Thymus (tissue), 11 donors: ENCODE measurements at regions not wholly inside any gene's neighbourhood (a gene's known extent, or its start where the extent isn't known, plus 50 kb on each side); places are given as distances from the start of the nearest gene placed in this dataset.

Experiments used
- DNase-seq, 9 donors: peaks; one replicate each; pipeline ENCODE4 v3.0.0-alpha.2; 2013; ENCODE audit warnings: low spot score in 9 of 9, low read depth in 6 of 9, missing footprints in 1 of 9
- H3K27ac ChIP-seq, 2 donors: one replicate each; pipeline ENCODE4 v1.5.1; 2013; ENCODE audit warnings: control low read depth in 1 of 2, low read depth in 1 of 2, low read length in 1 of 2, mild to moderate bottlenecking in 1 of 2, moderate library complexity in 1 of 2
- H3K27me3 ChIP-seq, 2 donors: one replicate each; pipeline ENCODE4 v1.5.1; 2013; ENCODE audit warnings: low read length in 1 of 2; ENCODE audit not compliant: control insufficient read depth in 2 of 2, insufficient read depth in 1 of 2
- H3K36me3 ChIP-seq, 2 donors: one replicate each; pipeline ENCODE4 v1.5.1; 2013; ENCODE audit warnings: low read length in 1 of 2, mild to moderate bottlenecking in 1 of 2, moderate library complexity in 1 of 2; ENCODE audit not compliant: control insufficient read depth in 2 of 2, insufficient read depth in 2 of 2
- H3K4me1 ChIP-seq, 2 donors: one replicate each; pipeline ENCODE4 v1.5.1; 2013; ENCODE audit warnings: low read length in 2 of 2; ENCODE audit not compliant: control insufficient read depth in 2 of 2, insufficient read depth in 2 of 2
- H3K4me3 ChIP-seq, 2 donors: one replicate each; pipeline ENCODE4 v1.5.1; 2013; ENCODE audit warnings: low read length in 2 of 2, control low read depth in 1 of 2, mild to moderate bottlenecking in 1 of 2
- H3K9me3 ChIP-seq, 2 donors: one replicate each; pipeline ENCODE4 v1.5.1; 2013; ENCODE audit warnings: low read length in 1 of 2, mild to moderate bottlenecking in 1 of 2; ENCODE audit not compliant: control insufficient read depth in 2 of 2, insufficient read depth in 1 of 2
- WGBS: extraction: QIAGEN DNeasy Blood & Tissue Kit; methylation state at CpG from one replicate; pipeline ENCODE4 v1.1.7; 2013; 5-methylcytosine and 5-hydroxymethylcytosine counted together
- donor health status: healthy.

DNA sequence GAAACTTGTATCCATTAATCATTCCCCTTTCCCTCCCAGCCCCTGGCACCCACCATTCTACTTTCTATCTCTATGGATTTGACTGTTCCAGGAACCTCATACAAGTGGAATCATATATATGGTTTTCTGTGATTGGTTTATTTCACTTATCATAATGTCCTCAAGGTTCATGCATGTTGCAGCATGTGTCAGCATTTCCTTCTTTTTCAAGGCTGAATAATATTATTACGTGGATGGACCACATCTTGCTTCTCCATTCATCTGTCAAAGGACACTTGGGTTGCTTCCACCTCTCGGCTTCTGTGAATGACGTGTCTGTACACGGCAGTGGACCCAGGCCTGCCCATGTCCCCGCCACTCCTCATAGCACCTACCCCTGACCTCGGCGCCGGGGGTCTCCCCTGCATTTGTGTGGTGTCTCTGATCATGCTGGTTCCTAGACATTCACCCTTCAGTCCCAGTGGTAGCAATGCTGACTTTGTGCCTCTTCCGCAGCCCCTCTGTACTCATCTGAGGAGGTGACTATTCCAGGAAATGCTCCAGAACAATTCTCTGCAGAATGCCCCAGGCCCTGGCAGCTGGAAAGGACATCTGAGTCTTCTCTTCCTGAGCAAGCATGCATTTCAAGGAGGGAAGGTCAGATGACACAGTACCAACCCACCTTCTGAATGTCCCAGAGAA lies 136.9 kb downstream of the PSMG1 start:
- no peak overlapping the region for H3K27ac ChIP-seq
- 96% methylated on average over 9 of the region's 9 CpGs for WGBS

DNA sequence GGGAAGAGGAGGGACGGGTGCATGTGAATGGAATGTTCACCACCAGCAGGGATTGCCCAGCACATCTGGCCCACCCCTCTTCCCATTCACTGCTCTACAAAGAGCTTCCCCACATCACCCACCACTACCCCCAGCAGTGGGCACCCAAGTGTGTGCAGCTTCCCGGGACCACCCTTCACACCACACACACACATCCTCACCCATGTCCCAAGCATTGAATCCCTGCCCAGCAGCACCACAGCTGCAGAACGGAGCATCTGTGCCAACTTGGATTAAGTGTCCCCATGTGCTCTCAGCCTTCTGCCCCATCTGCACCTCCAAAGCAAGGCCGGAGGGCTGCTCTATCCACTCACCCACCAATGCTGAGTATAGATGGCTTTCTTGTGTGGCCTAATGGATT lies 141.4 kb downstream of the PSMG1 start:
- Histone ChIP-seq H3K4me3 (no peak overlapping the region), H3K36me3 (no peaks in the 10 kb centered on the region), H3K27me3 (no peaks in the 10 kb centered on the region), H3K4me1 (peaks cover 2 to 15% of the 10 kb centered on the region in 2 donors), H3K27ac (no peak overlapping the region), H3K9me3 (no peaks in the 10 kb centered on the region)
- WGBS: 97% methylated on average over 4 of the region's 4 CpGs
- DNase-seq: no peak

More for the DNA sequence above, 136.9 kb downstream of the PSMG1 start:
- peaks cover 0 to 3% of the 10 kb centered on the region in 2 donors for H3K4me1 ChIP-seq
- H3K27me3 ChIP-seq: no peaks in the 10 kb centered on the region
- no peak overlapping the region for H3K4me3 ChIP-seq
- no peaks in the 10 kb centered on the region for H3K36me3 ChIP-seq
- no peak for DNase-seq
- H3K9me3 ChIP-seq: no peaks in the 10 kb centered on the region

DNA sequence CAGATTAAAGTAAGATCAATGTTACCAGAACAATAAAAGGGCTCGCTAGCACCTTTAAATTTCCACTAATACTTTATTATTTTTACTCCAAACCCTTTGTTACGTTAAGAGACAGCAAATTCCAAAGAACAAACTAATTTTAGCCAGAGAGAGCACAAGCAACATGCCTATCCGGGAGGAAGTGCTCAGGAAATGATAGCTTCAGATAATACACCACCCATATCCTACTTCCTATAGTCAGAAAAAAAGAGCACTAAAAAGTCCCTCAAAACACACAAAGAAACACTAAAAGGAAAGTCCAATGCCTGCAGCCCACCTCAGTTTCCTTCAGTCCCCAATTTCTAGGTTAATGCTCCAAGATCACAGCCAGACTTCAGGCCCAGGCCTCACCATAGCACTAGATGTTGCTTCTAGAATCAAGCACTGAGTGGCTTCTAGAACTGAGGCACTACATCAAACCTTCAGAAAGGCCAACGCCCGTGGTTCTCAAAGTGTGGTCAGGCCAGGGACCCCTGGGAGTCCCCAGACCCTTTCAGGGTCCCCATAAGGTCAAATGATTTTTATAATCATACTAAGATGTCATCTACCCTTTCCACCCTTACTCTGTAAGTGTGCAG lies 142.6 kb downstream of the PSMG1 start:
- Histone ChIP-seq H3K27me3 (no peaks in the 10 kb centered on the region), H3K4me1 (peaks cover 2 to 24% of the 10 kb centered on the region in 2 donors), H3K27ac (peak overlapping the region in 1 of 2 donors; percentile 53), H3K36me3 (no peaks in the 10 kb centered on the region), H3K4me3 (no peak overlapping the region), H3K9me3 (no peaks in the 10 kb centered on the region)
- 56% methylated on average over 5 of the region's 5 CpGs for WGBS
- peak in 1 of 9 donors; percentile 25 for DNase-seq

DNA sequence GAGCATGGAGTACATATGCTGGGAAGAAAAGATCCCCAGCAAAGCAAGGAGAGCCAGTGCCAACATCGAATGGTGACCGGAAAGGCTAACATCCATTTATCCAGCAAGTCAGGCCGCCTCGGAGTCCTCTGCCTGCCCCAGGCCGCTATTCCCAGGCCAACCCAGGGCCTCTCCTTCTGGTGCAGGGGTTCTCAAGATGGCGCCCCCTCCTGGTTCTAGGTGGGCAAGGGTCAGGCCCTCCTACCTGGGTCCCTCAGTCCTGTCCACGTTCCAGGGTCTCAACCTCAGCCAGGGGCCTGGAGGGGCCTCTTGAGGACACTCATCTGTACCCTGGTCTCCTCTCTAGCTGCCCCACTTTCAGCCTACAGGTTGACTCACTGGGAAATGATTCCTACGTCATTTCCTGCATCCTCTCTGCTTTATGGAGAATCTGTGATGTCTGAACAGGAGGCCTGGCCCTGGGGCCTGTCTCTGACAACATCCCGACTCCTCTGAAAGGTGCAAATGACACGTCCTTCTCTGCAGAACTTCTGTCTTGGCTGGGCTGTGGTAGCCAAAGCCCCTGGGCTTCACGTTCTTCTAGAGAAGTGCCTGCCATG lies 145.3 kb downstream of the PSMG1 start:
- H3K4me3 ChIP-seq: no peak overlapping the region
- H3K27ac ChIP-seq: no peak overlapping the region
- no peaks in the 10 kb centered on the region for H3K36me3 ChIP-seq
- WGBS: 97% methylated on average over 11 of the region's 11 CpGs
- H3K4me1 ChIP-seq: peaks cover 11 to 43% of the 10 kb centered on the region in 2 donors
- DNase-seq: no peak
- H3K27me3 ChIP-seq: no peaks in the 10 kb centered on the region
- peaks cover 0 to 4% of the 10 kb centered on the region in 2 donors for H3K9me3 ChIP-seq

DNA sequence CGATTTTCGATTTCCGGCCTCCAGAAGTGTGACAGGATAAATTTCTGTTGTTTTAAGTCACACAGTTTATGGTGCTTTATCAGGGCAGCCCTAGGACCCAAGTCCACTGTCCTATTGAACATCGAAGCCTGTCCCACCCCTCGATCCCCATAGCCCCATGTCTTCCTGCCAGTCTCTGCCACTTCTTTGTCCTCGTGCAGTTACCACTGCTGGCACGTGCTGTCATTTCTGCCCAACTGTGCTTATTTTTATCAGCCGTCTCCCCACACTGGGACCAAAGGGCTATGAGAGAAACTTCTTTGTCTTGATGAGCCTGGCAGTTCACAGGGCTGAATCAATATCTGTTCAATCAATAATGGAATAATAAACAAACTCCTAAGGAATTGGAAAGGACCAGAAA lies 146.7 kb downstream of the PSMG1 start:
- WGBS: 84% methylated on average over 8 of the region's 8 CpGs
- no peak overlapping the region for H3K4me3 ChIP-seq
- H3K27ac ChIP-seq: no peak overlapping the region
- no peak for DNase-seq
- H3K9me3 ChIP-seq: peaks cover 0 to 4% of the 10 kb centered on the region in 2 donors
- peaks cover 11 to 43% of the 10 kb centered on the region in 2 donors for H3K4me1 ChIP-seq
- H3K36me3 ChIP-seq: no peaks in the 10 kb centered on the region
- no peaks in the 10 kb centered on the region for H3K27me3 ChIP-seq

DNA sequence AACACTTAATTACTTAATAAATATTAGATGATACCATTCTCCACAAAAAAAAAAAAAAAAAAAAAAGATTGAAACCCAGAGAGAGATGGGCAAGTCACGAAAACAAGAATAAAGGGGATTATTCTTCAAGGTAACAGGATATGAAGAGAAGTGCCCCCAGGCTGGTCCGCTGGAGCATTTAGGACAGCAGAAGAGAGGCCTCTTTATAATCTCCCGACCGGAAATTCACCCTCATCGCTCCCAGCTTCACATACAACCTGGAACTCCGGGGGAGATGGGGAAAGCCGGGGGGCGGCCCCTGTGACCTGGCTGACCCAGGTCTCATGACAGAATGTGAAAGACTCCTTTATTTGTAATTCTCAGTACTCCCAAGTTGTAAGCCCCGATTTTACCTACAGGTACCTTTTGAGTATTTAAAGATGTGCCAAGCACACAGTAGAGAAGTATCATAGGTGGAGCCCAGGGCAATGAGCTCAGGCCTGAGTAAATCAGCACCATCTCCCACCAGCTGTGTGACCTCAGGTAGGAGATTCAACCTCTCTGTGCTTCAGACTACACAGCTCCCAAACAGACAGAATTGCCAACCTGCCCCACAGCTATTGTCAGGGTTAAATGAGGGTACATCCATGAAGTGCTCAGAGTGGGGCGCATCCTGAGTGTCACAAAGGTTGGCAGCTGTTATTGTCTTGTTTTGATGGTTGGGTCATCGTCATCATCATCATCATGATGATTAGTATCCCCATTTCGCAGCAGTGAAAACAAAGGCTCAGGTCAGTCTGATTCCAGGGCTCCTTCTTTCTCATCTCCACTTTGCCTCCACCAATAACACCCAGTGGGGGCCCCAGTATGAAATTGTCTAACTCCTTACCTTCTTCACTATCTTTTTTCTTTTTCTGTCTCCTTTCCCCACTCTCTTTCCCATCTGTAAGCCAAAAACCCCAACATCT lies 148.4 kb downstream of the PSMG1 start:
- no peak for DNase-seq
- Histone ChIP-seq H3K36me3 (no peaks in the 10 kb centered on the region), H3K4me3 (no peak overlapping the region), H3K9me3 (peaks cover 0 to 4% of the 10 kb centered on the region in 2 donors), H3K27ac (no peak overlapping the region), H3K27me3 (no peaks in the 10 kb centered on the region), H3K4me1 (peaks cover 9 to 42% of the 10 kb centered on the region in 2 donors)
- 91% methylated on average over 12 of the region's 12 CpGs for WGBS

DNA sequence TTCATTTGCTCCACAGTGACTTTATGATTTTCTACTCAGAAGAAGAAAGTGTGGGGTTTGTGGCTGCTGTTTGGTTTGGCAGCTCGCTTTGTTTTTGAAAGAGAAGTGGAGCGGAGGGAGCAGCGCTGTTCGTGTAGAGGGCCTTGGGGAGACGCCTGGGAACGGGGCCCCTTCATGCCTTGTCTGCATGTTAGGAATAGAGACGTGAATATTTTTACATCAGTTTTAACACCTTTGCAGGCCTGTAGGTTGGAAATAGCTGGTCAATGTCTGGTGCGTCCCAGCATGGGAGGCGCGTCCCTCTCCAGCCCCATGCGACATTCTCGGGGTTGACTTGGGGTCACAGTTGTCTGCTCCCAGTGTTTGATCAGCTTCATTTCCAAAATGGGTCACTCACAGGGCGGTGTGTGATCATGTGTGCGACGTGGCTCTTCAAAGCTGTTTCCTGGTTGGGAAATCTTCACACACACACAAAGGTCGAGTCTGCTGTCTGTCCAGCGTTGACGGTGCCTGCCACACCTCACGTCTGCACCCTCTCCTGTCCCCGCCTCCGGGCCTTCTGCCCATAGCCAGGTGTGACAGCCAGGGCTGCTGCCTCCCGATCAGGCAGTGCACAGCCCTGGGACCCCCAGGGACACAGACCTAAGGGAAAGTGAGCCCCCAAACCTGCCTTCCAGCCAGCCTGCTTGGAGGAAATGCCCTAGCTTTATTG lies 149.2 kb downstream of the PSMG1 start:
- WGBS: 54% methylated on average over 22 of the region's 22 CpGs
- no peaks in the 10 kb centered on the region for H3K27me3 ChIP-seq
- H3K4me1 ChIP-seq: peaks cover 9 to 43% of the 10 kb centered on the region in 2 donors
- no peaks in the 10 kb centered on the region for H3K36me3 ChIP-seq
- no peak overlapping the region for H3K4me3 ChIP-seq
- peaks cover 0 to 4% of the 10 kb centered on the region in 2 donors for H3K9me3 ChIP-seq
- DNase-seq: peak in 3 of 9 donors; percentile 23 to 58 (median 29)
- H3K27ac ChIP-seq: peak overlapping the region; percentile 64 to 74
